ENCODE measurements at regions not wholly inside any gene's neighbourhood (a gene's known extent, or its start where the extent isn't known, plus 50 kb on each side); places are given as distances from the start of the nearest gene placed in this dataset.

GRCh38 chr12:93944911-93945310, 203.5 kb upstream of the PLXNC1 start:
- TF ChIP-seq CTCF (conservative IDR thresholded peaks at IDR 0.05), result no peak
- TF ChIP-seq ZFX (IDR thresholded peaks at IDR 0.05), result no peak
- H3K27ac ChIP-seq, result no peak overlapping the region

GRCh38 chr12:93946542-93947150, 201.7 kb upstream of the PLXNC1 start:
- TF ChIP-seq CTCF (conservative IDR thresholded peaks at IDR 0.05) (no peak), ZFX (IDR thresholded peaks at IDR 0.05) (no peak)
- H3K27ac ChIP-seq, result no peak overlapping the region

- no peak for TF ChIP-seq ZFX (IDR thresholded peaks at IDR 0.05)
- no peak overlapping the region for H3K27ac ChIP-seq
Observed at GRCh38 chr12:93947486-93947885, 200.9 kb upstream of the PLXNC1 start.

- H3K27ac ChIP-seq, result no peak overlapping the region
- no peak for TF ChIP-seq CTCF (conservative IDR thresholded peaks at IDR 0.05)
- TF ChIP-seq ZFX (IDR thresholded peaks at IDR 0.05), result no peak
Observed at GRCh38 chr12:93950311-93950710, 198.1 kb upstream of the PLXNC1 start.

GRCh38 chr12:93954166-93955112, 193.9 kb upstream of the PLXNC1 start:
- no peak for TF ChIP-seq ZFX (IDR thresholded peaks at IDR 0.05)
- no peak for TF ChIP-seq CTCF (conservative IDR thresholded peaks at IDR 0.05)
- no peak overlapping the region for H3K27ac ChIP-seq

- TF ChIP-seq ZFX (IDR thresholded peaks at IDR 0.05), result no peak
- no peak overlapping the region for H3K27ac ChIP-seq
Observed at GRCh38 chr12:93956551-93956950, 191.8 kb upstream of the PLXNC1 start.

GRCh38 chr12:93957168-93957567, 191.2 kb upstream of the PLXNC1 start:
- no peak overlapping the region for H3K27ac ChIP-seq
- TF ChIP-seq CTCF (conservative IDR thresholded peaks at IDR 0.05) (no peak), ZFX (IDR thresholded peaks at IDR 0.05) (no peak)

- no peak for TF ChIP-seq CTCF (conservative IDR thresholded peaks at IDR 0.05)
- TF ChIP-seq ZFX (IDR thresholded peaks at IDR 0.05), result no peak
- H3K27ac ChIP-seq, result no peak overlapping the region
Observed at GRCh38 chr12:93957870-93958269, 190.5 kb upstream of the PLXNC1 start.

All from C4-2B (cell line).